ENCODE measurements at regions not wholly inside any gene's neighbourhood (a gene's known extent, or its start where the extent isn't known, plus 50 kb on each side); places are given as distances from the start of the nearest gene placed in this dataset.
"Not testable (repeated sequence)": the region's sequence is repeated elsewhere in the genome, so short reads cannot be mapped to it uniquely, and the experiment has no call there.

GRCh38 chr2:58410549-58410948 is 169.4 kb upstream of the FANCL start:
- TF ChIP-seq CTCF (IDR thresholded peaks at IDR 0.05; ENCODE audit: insufficient read depth, low read length) = no peak
- no peak for DNase-seq (ENCODE audit: low read depth)
- no peak overlapping the region for H3K4me3 ChIP-seq (ENCODE audit: low read depth, low read length)

GRCh38 chr2:58407487-58407886 is 166.4 kb upstream of the FANCL start:
- DNase-seq (ENCODE audit: low read depth) = no peak
- no peak for TF ChIP-seq CTCF (IDR thresholded peaks at IDR 0.05; ENCODE audit: insufficient read depth, low read length)
- H3K4me3 ChIP-seq (ENCODE audit: low read depth, low read length) = no peak overlapping the region

GRCh38 chr2:58405341-58405740 is 164.2 kb upstream of the FANCL start:
- no peak for DNase-seq (ENCODE audit: low read depth)
- TF ChIP-seq CTCF (IDR thresholded peaks at IDR 0.05; ENCODE audit: insufficient read depth, low read length) = no peak

GRCh38 chr2:58401936-58402335 is 160.8 kb upstream of the FANCL start:
- DNase-seq (ENCODE audit: low read depth) = no peak
- no peak for TF ChIP-seq CTCF (IDR thresholded peaks at IDR 0.05; ENCODE audit: insufficient read depth, low read length)
- H3K4me3 ChIP-seq (ENCODE audit: low read depth, low read length) = no peak overlapping the region

More at GRCh38 chr2:58405341-58405740, 164.2 kb upstream of the FANCL start:
- H3K4me3 ChIP-seq (ENCODE audit: low read depth, low read length) = no peak overlapping the region

- no peak for TF ChIP-seq CTCF (IDR thresholded peaks at IDR 0.05; ENCODE audit: insufficient read depth, low read length)
- H3K4me3 ChIP-seq (ENCODE audit: low read depth, low read length) = no peak overlapping the region
- DNase-seq (ENCODE audit: low read depth) = no peak
Observed at GRCh38 chr2:58398406-58398805, 157.3 kb upstream of the FANCL start.

GRCh38 chr2:58387701-58388100 is 146.6 kb upstream of the FANCL start:
- TF ChIP-seq CTCF (IDR thresholded peaks at IDR 0.05; ENCODE audit: insufficient read depth, low read length) = no peak
- no peak for DNase-seq (ENCODE audit: low read depth)
- H3K4me3 ChIP-seq (ENCODE audit: low read depth, low read length) = no peak overlapping the region

- not testable (repeated sequence) for H3K4me3 ChIP-seq (ENCODE audit: low read depth, low read length); DNase-seq (ENCODE audit: low read depth)
Observed at GRCh38 chr2:58386904-58387303, 145.8 kb upstream of the FANCL start.

Data from fibroblast of the aortic adventitia (primary cell).